Kidney (tissue), 13 donors: ENCODE measurements at regions not wholly inside any gene's neighbourhood (a gene's known extent, or its start where the extent isn't known, plus 50 kb on each side); places are given as distances from the start of the nearest gene placed in this dataset.

Source experiments
- DNase-seq, 5 donors: peaks; one replicate each; pipeline ENCODE4 v3.0.0-alpha.2; 2013 to 2020
- FAIRE-seq: peaks from 2 replicates; lab custom pipeline; 2012; peaks lifted over from hg19 to GRCh38; lab: Jason Lieb, UNC
- H3K27ac ChIP-seq, 2 donors: one replicate each; pipeline ENCODE4 v1.7.0; 2013; ENCODE audit warnings: low read depth in 2 of 2, low read length in 2 of 2, inconsistent platforms in 1 of 2
- H3K27me3 ChIP-seq: one replicate; pipeline ENCODE4 v1.7.1; 2013; ENCODE audit warnings: low read length, inconsistent platforms; ENCODE audit not compliant: control insufficient read depth, insufficient read depth
- H3K36me3 ChIP-seq, 3 donors: one replicate each; pipeline versions ENCODE4 v1.7.0 to v1.7.1; 2013; ENCODE audit warnings: low read length in 3 of 3, control low read depth in 1 of 3, inconsistent platforms in 1 of 3; ENCODE audit not compliant: insufficient read depth in 3 of 3, control insufficient read depth in 2 of 3
- H3K4me1 ChIP-seq, 3 donors: one replicate each; pipeline versions ENCODE4 v1.7.0 to v1.7.1; 2013; ENCODE audit warnings: low read length in 3 of 3, inconsistent platforms in 1 of 3, low read depth in 1 of 3; ENCODE audit not compliant: control insufficient read depth in 2 of 3, insufficient read depth in 2 of 3
- H3K4me3 ChIP-seq, 3 donors: one replicate each; pipeline versions ENCODE4 v1.7.0 to v1.8.1; 2013; ENCODE audit warnings: low read length in 3 of 3, control low read depth in 1 of 3, inconsistent platforms in 1 of 3
- H3K9ac ChIP-seq, 3 donors: one replicate each; pipeline versions ENCODE4 v1.7.0 to v1.7.1; 2013; ENCODE audit warnings: low read length in 3 of 3, control low read depth in 1 of 3, inconsistent platforms in 1 of 3
- H3K9me3 ChIP-seq, 3 donors: one replicate each; pipeline versions ENCODE4 v1.7.0 to v1.7.1; 2013; ENCODE audit warnings: low read length in 3 of 3, control low read depth in 1 of 3, inconsistent platforms in 1 of 3; ENCODE audit not compliant: control insufficient read depth in 2 of 3, insufficient read depth in 1 of 3
- intact Hi-C: fragments of 100-400 bp; cut with DNase I; formaldehyde crosslinking; loops from one replicate; pipeline ENCODE4 v1.11.1; 2022
- TF ChIP-seq, protein P1 (sequence below): IDR thresholded peaks from 3 replicates; pipeline ENCODE4 v1.5.1; 2012; ENCODE audit warnings: mild to moderate bottlenecking, moderate library complexity, borderline replicate concordance; ENCODE audit not compliant: insufficient read depth; ENCODE audit errors: extremely low read depth
- donor health status: control.
- donor health status: control.
- donor health status: control.
- donor health status: control.
- donor health status: control.
- donor health status: DM: yes; HTN: yes; CAD: no.
- donor health status: Normal renal cell carcinoma (clear cell type).

- Histone ChIP-seq H3K4me3 (no peak overlapping the region), H3K36me3 (no peaks in the 10 kb centered on the region), H3K9ac (no peak overlapping the region), H3K4me1 (peaks cover 2 to 12% (median 5%) of the 10 kb centered on the region in 3 donors), H3K27me3 (no peaks in the 10 kb centered on the region), H3K9me3 (no peaks in the 10 kb centered on the region), H3K27ac (no peak overlapping the region)
- intact Hi-C loops = no loop called here
- DNase-seq = peak in 1 of 5 donors; percentile 59
- no peak for FAIRE-seq
- TF ChIP-seq, protein P1, sequence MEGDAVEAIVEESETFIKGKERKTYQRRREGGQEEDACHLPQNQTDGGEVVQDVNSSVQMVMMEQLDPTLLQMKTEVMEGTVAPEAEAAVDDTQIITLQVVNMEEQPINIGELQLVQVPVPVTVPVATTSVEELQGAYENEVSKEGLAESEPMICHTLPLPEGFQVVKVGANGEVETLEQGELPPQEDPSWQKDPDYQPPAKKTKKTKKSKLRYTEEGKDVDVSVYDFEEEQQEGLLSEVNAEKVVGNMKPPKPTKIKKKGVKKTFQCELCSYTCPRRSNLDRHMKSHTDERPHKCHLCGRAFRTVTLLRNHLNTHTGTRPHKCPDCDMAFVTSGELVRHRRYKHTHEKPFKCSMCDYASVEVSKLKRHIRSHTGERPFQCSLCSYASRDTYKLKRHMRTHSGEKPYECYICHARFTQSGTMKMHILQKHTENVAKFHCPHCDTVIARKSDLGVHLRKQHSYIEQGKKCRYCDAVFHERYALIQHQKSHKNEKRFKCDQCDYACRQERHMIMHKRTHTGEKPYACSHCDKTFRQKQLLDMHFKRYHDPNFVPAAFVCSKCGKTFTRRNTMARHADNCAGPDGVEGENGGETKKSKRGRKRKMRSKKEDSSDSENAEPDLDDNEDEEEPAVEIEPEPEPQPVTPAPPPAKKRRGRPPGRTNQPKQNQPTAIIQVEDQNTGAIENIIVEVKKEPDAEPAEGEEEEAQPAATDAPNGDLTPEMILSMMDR = no peak
Measured at GRCh38 chr4:3655485-3655884, 110.7 kb upstream of the ADRA2C start.

GRCh38 chr4:3654036-3654807, 112.0 kb upstream of the ADRA2C start:
- Histone ChIP-seq H3K9me3 (no peaks in the 10 kb centered on the region), H3K4me1 (peaks cover 2 to 12% (median 5%) of the 10 kb centered on the region in 3 donors), H3K4me3 (no peak overlapping the region), H3K27ac (no peak overlapping the region), H3K9ac (no peak overlapping the region), H3K27me3 (no peaks in the 10 kb centered on the region), H3K36me3 (no peaks in the 10 kb centered on the region)
- no peak for FAIRE-seq
- no peak for DNase-seq
- intact Hi-C loops = no loop called here
- TF ChIP-seq, protein P1 = no peak

- intact Hi-C loops = no loop called here
- TF ChIP-seq, protein P1 = no peak
- FAIRE-seq = no peak
- H3K9me3 ChIP-seq = no peaks in the 10 kb centered on the region
- no peaks in the 10 kb centered on the region for H3K27me3 ChIP-seq
- H3K27ac ChIP-seq = no peak overlapping the region
- no peaks in the 10 kb centered on the region for H3K36me3 ChIP-seq
- no peak overlapping the region for H3K9ac ChIP-seq
- H3K4me3 ChIP-seq = no peak overlapping the region
- DNase-seq = no peak
- H3K4me1 ChIP-seq = peaks cover 2 to 12% (median 5%) of the 10 kb centered on the region in 3 donors
Measured at GRCh38 chr4:3652586-3652985, 113.6 kb upstream of the ADRA2C start.
